A549 (cell line): ENCODE measurements at regions not wholly inside any gene's neighbourhood (a gene's known extent, or its start where the extent isn't known, plus 50 kb on each side); places are given as distances from the start of the nearest gene placed in this dataset.

Experiments used
- CHD2 ChIP-seq: fragments of 150-350 bp; IDR thresholded peaks from 2 replicates; pipeline ENCODE4 v1.6.1; 2014; ENCODE audit warnings: low read length; ENCODE audit not compliant: partially characterized antibody
- HDAC2 ChIP-seq: fragments of 200-600 bp; sonication (generic); IDR thresholded peaks from 2 replicates; pipeline ENCODE4 v1.6.1; 2016
- HOXA7 ChIP-seq: fragments of 250-450 bp; sonication (Bioruptor Pico); IDR thresholded peaks from 2 replicates; pipeline ENCODE4 v1.5.0; 2020; ENCODE audit warnings: mild to moderate bottlenecking, moderate library complexity
- HOXB13 ChIP-seq: fragments of 250-450 bp; sonication (Bioruptor Pico); IDR thresholded peaks from 2 replicates; pipeline ENCODE4 v1.5.0; 2020; ENCODE audit warnings: low read depth, mild to moderate bottlenecking, moderate library complexity
- MAFK ChIP-seq: fragments of 450-650 bp; IDR thresholded peaks from 2 replicates; pipeline ENCODE4 v1.6.1; 2014; ENCODE audit not compliant: partially characterized antibody
- MYC ChIP-seq: IDR thresholded peaks from 2 replicates; pipeline ENCODE4 v1.6.1; 2012; ENCODE audit warnings: mild to moderate bottlenecking, inconsistent platforms, low read length, improper control_type of control experiment, borderline replicate concordance
- POLR2A ChIP-seq: IDR thresholded peaks from 2 replicates; pipeline ENCODE4 v1.6.1; 2012; ENCODE audit warnings: mild to moderate bottlenecking, low read length
- POLR2AphosphoS2 ChIP-seq: conservative IDR thresholded peaks from 2 replicates; pipeline ENCODE4 v1.6.1; 2012; ENCODE audit warnings: low read length, improper control_type of control experiment, inconsistent platforms
- TF ChIP-seq, protein P1 (sequence below): fragments of >200 bp; sonication (Bioruptor Twin); formaldehyde crosslinking; IDR thresholded peaks from 3 replicates; pipeline ENCODE4 v1.5.1; 2016

DNA sequence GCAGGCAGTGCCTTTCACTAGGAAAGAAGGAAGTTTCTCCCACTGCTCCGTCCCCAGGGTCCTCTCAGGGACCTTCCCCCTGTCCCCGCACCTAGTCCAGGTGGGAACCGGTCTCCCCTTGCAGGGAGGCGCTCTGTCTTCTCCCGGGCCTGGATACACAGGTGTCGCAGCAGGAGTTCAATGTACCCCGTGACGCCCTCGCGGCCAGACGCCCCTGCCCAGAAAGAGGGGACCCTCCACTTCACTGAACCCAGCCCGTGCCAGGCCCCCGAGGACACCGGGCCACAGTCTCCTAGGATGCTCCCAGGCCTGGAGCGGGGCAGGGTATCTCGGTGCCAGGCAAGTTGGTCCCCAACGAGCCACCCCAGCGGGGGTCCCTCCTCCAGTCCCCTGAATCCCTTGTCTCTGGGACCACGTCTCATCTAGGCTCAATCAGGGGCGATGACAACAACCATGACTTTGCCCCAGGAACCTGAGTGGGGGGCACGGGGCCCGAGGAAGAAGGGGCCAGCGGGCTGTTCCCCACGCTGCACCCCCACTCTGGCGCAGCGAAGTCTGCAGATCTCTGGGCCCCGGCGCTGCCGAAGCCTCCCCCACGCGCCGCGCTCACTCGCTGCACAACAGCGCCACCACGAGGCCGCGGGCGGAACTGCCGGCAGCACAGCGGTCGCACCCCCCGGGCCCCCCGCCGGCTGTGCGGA is 103.0 kb downstream of the EDN3 start:
- TF ChIP-seq, protein P1, sequence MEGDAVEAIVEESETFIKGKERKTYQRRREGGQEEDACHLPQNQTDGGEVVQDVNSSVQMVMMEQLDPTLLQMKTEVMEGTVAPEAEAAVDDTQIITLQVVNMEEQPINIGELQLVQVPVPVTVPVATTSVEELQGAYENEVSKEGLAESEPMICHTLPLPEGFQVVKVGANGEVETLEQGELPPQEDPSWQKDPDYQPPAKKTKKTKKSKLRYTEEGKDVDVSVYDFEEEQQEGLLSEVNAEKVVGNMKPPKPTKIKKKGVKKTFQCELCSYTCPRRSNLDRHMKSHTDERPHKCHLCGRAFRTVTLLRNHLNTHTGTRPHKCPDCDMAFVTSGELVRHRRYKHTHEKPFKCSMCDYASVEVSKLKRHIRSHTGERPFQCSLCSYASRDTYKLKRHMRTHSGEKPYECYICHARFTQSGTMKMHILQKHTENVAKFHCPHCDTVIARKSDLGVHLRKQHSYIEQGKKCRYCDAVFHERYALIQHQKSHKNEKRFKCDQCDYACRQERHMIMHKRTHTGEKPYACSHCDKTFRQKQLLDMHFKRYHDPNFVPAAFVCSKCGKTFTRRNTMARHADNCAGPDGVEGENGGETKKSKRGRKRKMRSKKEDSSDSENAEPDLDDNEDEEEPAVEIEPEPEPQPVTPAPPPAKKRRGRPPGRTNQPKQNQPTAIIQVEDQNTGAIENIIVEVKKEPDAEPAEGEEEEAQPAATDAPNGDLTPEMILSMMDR: peak; percentile 94
- TF ChIP-seq POLR2A: no peak
- TF ChIP-seq MYC: no peak
- TF ChIP-seq MAFK: no peak
- no peak for TF ChIP-seq HOXA7 (CRISPR knock-in tag)
- no peak for TF ChIP-seq HOXB13 (CRISPR knock-in tag)
- TF ChIP-seq HDAC2: no peak
- TF ChIP-seq CHD2: no peak
- TF ChIP-seq POLR2AphosphoS2: no peak
